Stimulated activated CD4-positive, alpha-beta T cell treated with anti-CD3 and anti-CD28 coated beads, TNF-alpha, amount 100 ng/mL, for 48 hours (primary cell): ENCODE measurements at regions not wholly inside any gene's neighbourhood (a gene's known extent, or its start where the extent isn't known, plus 50 kb on each side); places are given as distances from the start of the nearest gene placed in this dataset.
A peak's percentile ranks its signal among the peaks of the same experiment; 100 is the strongest.

Source experiments
- DNase-seq, 3 donors: peaks; one replicate each; pipeline ENCODE4 v3.0.0-alpha.2; 2020; ENCODE audit warnings: low read depth in 3 of 3

GRCh38 chr5:68352166-68352565, 136.6 kb downstream of the PIK3R1 start:
- DNase-seq, result no peak

- no peak for DNase-seq
Measured at GRCh38 chr5:68353605-68354004, 138.0 kb downstream of the PIK3R1 start.

- DNase-seq, result no peak
Measured at GRCh38 chr5:68354315-68354714, 138.8 kb downstream of the PIK3R1 start.

GRCh38 chr5:68356216-68356615, 140.7 kb downstream of the PIK3R1 start:
- DNase-seq, result no peak

GRCh38 chr5:68356623-68357022, 141.1 kb downstream of the PIK3R1 start:
- no peak for DNase-seq

- DNase-seq, result no peak
Measured at GRCh38 chr5:68359699-68360098, 144.1 kb downstream of the PIK3R1 start.

GRCh38 chr5:68362331-68362730, 146.8 kb downstream of the PIK3R1 start:
- DNase-seq, result no peak

- no peak for DNase-seq
Measured at GRCh38 chr5:68365889-68366288, 150.3 kb downstream of the PIK3R1 start.

- no peak for DNase-seq
Measured at GRCh38 chr5:68367287-68367686, 151.7 kb downstream of the PIK3R1 start.

- no peak for DNase-seq
Measured at GRCh38 chr5:68367717-68368116, 152.2 kb downstream of the PIK3R1 start.

GRCh38 chr5:68368311-68369022, 152.9 kb downstream of the PIK3R1 start:
- DNase-seq, result no peak

GRCh38 chr5:68369023-68369359, 153.4 kb downstream of the PIK3R1 start:
- DNase-seq, result no peak

- peak in 2 of 3 donors; percentile 18 to 54 for DNase-seq
Measured at GRCh38 chr5:68369457-68370125, 154.0 kb downstream of the PIK3R1 start.

- no peak for DNase-seq
Measured at GRCh38 chr5:68370196-68370595, 154.6 kb downstream of the PIK3R1 start.

- DNase-seq, result no peak
Measured at GRCh38 chr5:68371607-68372006, 156.1 kb downstream of the PIK3R1 start.

- no peak for DNase-seq
Measured at GRCh38 chr5:68372161-68372560, 156.6 kb downstream of the PIK3R1 start.

- no peak for DNase-seq
Measured at GRCh38 chr5:68373050-68373449, 157.5 kb downstream of the PIK3R1 start.

GRCh38 chr5:68374796-68375518, 159.4 kb downstream of the PIK3R1 start:
- no peak for DNase-seq

- no peak for DNase-seq
Measured at GRCh38 chr5:68375540-68375939, 160.0 kb downstream of the PIK3R1 start.

- DNase-seq, result no peak
Measured at GRCh38 chr5:68376935-68377334, 161.4 kb downstream of the PIK3R1 start.

GRCh38 chr5:68377733-68378132, 162.2 kb downstream of the PIK3R1 start:
- no peak for DNase-seq

- DNase-seq, result no peak
Measured at GRCh38 chr5:68378204-68378820, 162.8 kb downstream of the PIK3R1 start.
